ENCODE measurements at regions not wholly inside any gene's neighbourhood (a gene's known extent, or its start where the extent isn't known, plus 50 kb on each side); places are given as distances from the start of the nearest gene placed in this dataset.

DNA sequence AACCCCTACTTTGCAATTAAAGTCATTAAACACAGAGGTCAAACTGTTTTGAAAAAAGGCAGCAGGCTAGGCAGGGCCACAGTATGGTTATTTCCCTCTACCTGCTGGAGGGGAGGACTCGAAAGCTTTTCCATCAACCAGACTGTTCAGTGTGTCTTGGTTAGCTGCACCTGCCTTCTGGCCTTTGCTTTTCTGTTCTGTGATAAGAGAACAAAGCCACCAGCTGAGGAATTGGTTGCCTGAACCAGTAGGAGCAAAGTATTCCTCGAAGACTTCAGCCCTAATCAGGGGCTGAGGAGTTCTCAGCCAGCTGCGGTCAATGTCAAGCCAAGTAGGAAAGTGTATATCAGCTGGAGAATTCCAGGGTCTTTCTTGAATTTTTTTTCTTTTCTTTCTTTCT is 132.5 kb downstream of the SOX2 start:
- Histone ChIP-seq H2AFZ (no peak overlapping the region), H3K27ac (no peak overlapping the region), H3K36me3 (ENCODE audit: low read depth) (no peaks in the 10 kb centered on the region), H4K20me1 (ENCODE audit: insufficient read depth) (no peaks in the 10 kb centered on the region), H3K4me3 (no peak overlapping the region), H3K27me3 (ENCODE audit: insufficient read depth, low read depth) (no peaks in the 10 kb centered on the region), H3F3A (ENCODE audit: insufficient read depth, low read depth) (0 out of 2 replicates have a peak, but pooled peaks cover 7% of the 10 kb centered on the region), H3K9me3 (ENCODE audit: insufficient read depth, low read depth) (no peaks in the 10 kb centered on the region), H3K4me2 (no peak overlapping the region), H3K9me2 (ENCODE audit: insufficient read depth) (no peaks in the 10 kb centered on the region), H3K79me2 (ENCODE audit: low read depth) (no peaks in the 10 kb centered on the region), H3K4me1 (replicated peaks; ENCODE audit: insufficient read depth) (peaks cover 25% of the 10 kb centered on the region)
- BruUV-seq (replicated peaks) = no TSS peak
- DNase-seq = no peak
- TF ChIP-seq, protein P1, sequence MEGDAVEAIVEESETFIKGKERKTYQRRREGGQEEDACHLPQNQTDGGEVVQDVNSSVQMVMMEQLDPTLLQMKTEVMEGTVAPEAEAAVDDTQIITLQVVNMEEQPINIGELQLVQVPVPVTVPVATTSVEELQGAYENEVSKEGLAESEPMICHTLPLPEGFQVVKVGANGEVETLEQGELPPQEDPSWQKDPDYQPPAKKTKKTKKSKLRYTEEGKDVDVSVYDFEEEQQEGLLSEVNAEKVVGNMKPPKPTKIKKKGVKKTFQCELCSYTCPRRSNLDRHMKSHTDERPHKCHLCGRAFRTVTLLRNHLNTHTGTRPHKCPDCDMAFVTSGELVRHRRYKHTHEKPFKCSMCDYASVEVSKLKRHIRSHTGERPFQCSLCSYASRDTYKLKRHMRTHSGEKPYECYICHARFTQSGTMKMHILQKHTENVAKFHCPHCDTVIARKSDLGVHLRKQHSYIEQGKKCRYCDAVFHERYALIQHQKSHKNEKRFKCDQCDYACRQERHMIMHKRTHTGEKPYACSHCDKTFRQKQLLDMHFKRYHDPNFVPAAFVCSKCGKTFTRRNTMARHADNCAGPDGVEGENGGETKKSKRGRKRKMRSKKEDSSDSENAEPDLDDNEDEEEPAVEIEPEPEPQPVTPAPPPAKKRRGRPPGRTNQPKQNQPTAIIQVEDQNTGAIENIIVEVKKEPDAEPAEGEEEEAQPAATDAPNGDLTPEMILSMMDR (conservative IDR thresholded peaks at IDR 0.05) = no peak
- no peak for TF ChIP-seq EZH2 (IDR thresholded peaks at IDR 0.05; ENCODE audit: low read depth)
- intact Hi-C loops (cut with micrococcal nuclease; ENCODE audit: unreplicated experiment) = no loop called here
- POLR2A ChIA-PET (ENCODE audit: unreplicated experiment) = no interaction called here
- CTCF ChIA-PET = no interaction called here

DNA sequence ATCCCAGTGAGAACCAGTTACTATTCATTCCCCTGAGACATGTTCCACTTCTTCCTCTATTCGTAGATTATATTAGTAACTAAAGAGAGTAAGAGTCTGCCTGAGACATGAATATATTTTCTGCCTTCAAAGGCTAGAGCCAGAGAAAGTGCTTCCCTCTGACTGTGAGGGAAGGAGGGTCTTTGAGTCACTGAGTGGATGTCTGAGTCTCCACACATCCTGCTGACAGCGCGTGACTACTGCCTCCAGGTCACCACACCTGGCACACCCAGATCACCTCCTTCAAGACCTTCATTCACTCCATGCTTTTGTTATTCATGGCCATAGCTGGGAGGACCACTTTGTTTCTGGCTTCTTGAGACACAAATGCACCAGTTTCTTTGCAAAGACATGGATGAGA is 135.6 kb downstream of the SOX2 start:
- Histone ChIP-seq H3K9me3 (ENCODE audit: insufficient read depth, low read depth) (no peaks in the 10 kb centered on the region), H4K20me1 (ENCODE audit: insufficient read depth) (no peaks in the 10 kb centered on the region), H2AFZ (no peak overlapping the region), H3K4me1 (replicated peaks; ENCODE audit: insufficient read depth) (peaks cover 45% of the 10 kb centered on the region), H3K4me3 (no peak overlapping the region), H3K27ac (no peak overlapping the region), H3K4me2 (no peak overlapping the region), H3K36me3 (ENCODE audit: low read depth) (no peaks in the 10 kb centered on the region), H3K27me3 (ENCODE audit: insufficient read depth, low read depth) (no peaks in the 10 kb centered on the region), H3K79me2 (ENCODE audit: low read depth) (no peaks in the 10 kb centered on the region), H3K9me2 (ENCODE audit: insufficient read depth) (no peaks in the 10 kb centered on the region), H3F3A (ENCODE audit: insufficient read depth, low read depth) (peaks cover 30% of the 10 kb centered on the region)
- peak in 1 of 2 experiments; percentile 48 for DNase-seq
- ChIA-PET POLR2A (ENCODE audit: unreplicated experiment) (no interaction called here), CTCF (no interaction called here)
- BruUV-seq (replicated peaks) = no TSS peak
- TF ChIP-seq EZH2 (IDR thresholded peaks at IDR 0.05; ENCODE audit: low read depth) = no peak
- TF ChIP-seq, protein P1 (conservative IDR thresholded peaks at IDR 0.05) = no peak
- intact Hi-C loops (cut with micrococcal nuclease; ENCODE audit: unreplicated experiment) = no loop called here

DNA sequence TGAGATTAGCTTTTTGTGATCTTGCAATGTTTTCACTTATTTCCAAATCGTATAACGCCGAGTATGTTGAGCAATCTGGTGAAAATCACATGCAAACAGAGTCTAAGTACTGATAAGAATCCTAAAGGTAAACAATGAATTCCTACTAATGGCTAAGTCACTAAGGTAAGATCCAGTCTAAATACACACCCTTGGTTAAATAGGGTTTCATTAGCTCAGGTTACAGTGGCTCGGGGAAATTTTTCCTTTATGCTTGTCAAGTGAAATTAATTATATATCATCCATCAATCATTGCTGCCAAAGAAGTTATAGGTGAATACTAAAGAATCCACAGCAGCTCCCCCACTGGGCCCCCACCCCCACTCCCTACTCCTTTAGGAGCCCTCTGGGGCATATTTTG is 139.3 kb downstream of the SOX2 start:
- no peak overlapping the region; the same call in 1 of the 2 replicates for H3K4me3 ChIP-seq
- ChIA-PET CTCF (interaction anchor here (0.5 kb wide), 1 partner anchor 152 kb away, joined by 4 read pairs; no protein-coding TSS in a partner anchor), POLR2A (ENCODE audit: unreplicated experiment) (interaction anchor here (0.6 to 0.8 kb wide), 2 partner anchors 314 to 1248 kb away, joined by 3 to 6 read pairs; no protein-coding TSS in a partner anchor)
- H3K4me2 ChIP-seq = peak overlapping the region; percentile 49
- H3F3A ChIP-seq (ENCODE audit: insufficient read depth, low read depth) = peaks cover 30% of the 10 kb centered on the region
- H3K36me3 ChIP-seq (ENCODE audit: low read depth) = no peaks in the 10 kb centered on the region
- no peaks in the 10 kb centered on the region for H4K20me1 ChIP-seq (ENCODE audit: insufficient read depth)
- TF ChIP-seq EZH2 (IDR thresholded peaks at IDR 0.05; ENCODE audit: low read depth) = no peak
- TF ChIP-seq, protein P1 (conservative IDR thresholded peaks at IDR 0.05) = no peak
- H3K9me2 ChIP-seq (ENCODE audit: insufficient read depth) = no peaks in the 10 kb centered on the region
- H3K79me2 ChIP-seq (ENCODE audit: low read depth) = no peaks in the 10 kb centered on the region
- no peaks in the 10 kb centered on the region for H3K9me3 ChIP-seq (ENCODE audit: insufficient read depth, low read depth)
- H2AFZ ChIP-seq = peak overlapping the region; percentile 18; the same call in 1 of the 2 replicates
- peak; percentile 60 to 98 for DNase-seq
- no TSS peak for BruUV-seq (replicated peaks)
- peak overlapping the region; percentile 88 for H3K27ac ChIP-seq
- peaks cover 45% of the 10 kb centered on the region for H3K4me1 ChIP-seq (replicated peaks; ENCODE audit: insufficient read depth)
- H3K27me3 ChIP-seq (ENCODE audit: insufficient read depth, low read depth) = no peaks in the 10 kb centered on the region
- intact Hi-C loops (cut with micrococcal nuclease; ENCODE audit: unreplicated experiment) = loop anchor here (1.0 to 5.0 kb wide), 3 partner anchors 48 to 767 kb away; partner anchors contain the start of gene SOX2

Data from PC-9 (cell line).